ENCODE measurements at regions not wholly inside any gene's neighbourhood (a gene's known extent, or its start where the extent isn't known, plus 50 kb on each side); places are given as distances from the start of the nearest gene placed in this dataset.
"Not testable (repeated sequence)": the region's sequence is repeated elsewhere in the genome, so short reads cannot be mapped to it uniquely, and the experiment has no call there.

- no peak for DNase-seq (ENCODE audit: low read depth)
Measured at GRCh38 chr5:118552146-118552545, 436.2 kb downstream of the DTWD2 start.

- no peak for DNase-seq (ENCODE audit: low read depth)
Measured at GRCh38 chr5:118551716-118552115, 436.6 kb downstream of the DTWD2 start.

GRCh38 chr5:118551031-118551430 lies 437.3 kb downstream of the DTWD2 start:
- no peak for DNase-seq (ENCODE audit: low read depth)

- no peak for DNase-seq (ENCODE audit: low read depth)
Measured at GRCh38 chr5:118548761-118549720, 439.3 kb downstream of the DTWD2 start.

- DNase-seq (ENCODE audit: low read depth), result no peak
Measured at GRCh38 chr5:118545470-118545869, 442.9 kb downstream of the DTWD2 start.

- no peak for DNase-seq (ENCODE audit: low read depth)
Measured at GRCh38 chr5:118544887-118545449, 443.4 kb downstream of the DTWD2 start.

GRCh38 chr5:118533923-118534322 lies 454.4 kb downstream of the DTWD2 start:
- DNase-seq (ENCODE audit: low read depth), result no peak

- DNase-seq (ENCODE audit: low read depth), result no peak
Measured at GRCh38 chr5:118533156-118533555, 455.2 kb downstream of the DTWD2 start.

GRCh38 chr5:118531276-118531675 lies 457.1 kb downstream of the DTWD2 start:
- no peak for DNase-seq (ENCODE audit: low read depth)

- DNase-seq (ENCODE audit: low read depth), result no peak
Measured at GRCh38 chr5:118529361-118530144, 458.8 kb downstream of the DTWD2 start.

GRCh38 chr5:118522626-118523025 lies 465.7 kb downstream of the DTWD2 start:
- no peak for DNase-seq (ENCODE audit: low read depth)

GRCh38 chr5:118520771-118521415 lies 467.5 kb downstream of the DTWD2 start:
- DNase-seq (ENCODE audit: low read depth), result no peak

GRCh38 chr5:118519466-118519865 lies 468.9 kb downstream of the DTWD2 start:
- DNase-seq (ENCODE audit: low read depth), result no peak

GRCh38 chr5:118518720-118519119 lies 469.6 kb downstream of the DTWD2 start:
- DNase-seq (ENCODE audit: low read depth), result no peak

GRCh38 chr5:118511846-118512245 lies 476.5 kb downstream of the DTWD2 start:
- no peak for DNase-seq (ENCODE audit: low read depth)

GRCh38 chr5:118506217-118506852 lies 482.0 kb downstream of the DTWD2 start:
- no peak for DNase-seq (ENCODE audit: low read depth)

GRCh38 chr5:118502232-118502631 lies 486.1 kb downstream of the DTWD2 start:
- not testable (repeated sequence) for DNase-seq (ENCODE audit: low read depth)

- DNase-seq (ENCODE audit: low read depth), result no peak
Measured at GRCh38 chr5:118491351-118491750, 497.0 kb downstream of the DTWD2 start.

GRCh38 chr5:118486647-118487225 lies 501.6 kb downstream of the DTWD2 start:
- DNase-seq (ENCODE audit: low read depth), result no peak

- DNase-seq (ENCODE audit: low read depth), result no peak
Measured at GRCh38 chr5:118479285-118479684, 509.1 kb downstream of the DTWD2 start.

- DNase-seq (ENCODE audit: low read depth), result no peak
Measured at GRCh38 chr5:118478852-118479251, 509.5 kb downstream of the DTWD2 start.
